ENCODE measurements at regions not wholly inside any gene's neighbourhood (a gene's known extent, or its start where the extent isn't known, plus 50 kb on each side); places are given as distances from the start of the nearest gene placed in this dataset.

GRCh38 chr21:35683664-35684304 is 376.5 kb downstream of the SETD4 start:
- no peak for DNase-seq

DNA sequence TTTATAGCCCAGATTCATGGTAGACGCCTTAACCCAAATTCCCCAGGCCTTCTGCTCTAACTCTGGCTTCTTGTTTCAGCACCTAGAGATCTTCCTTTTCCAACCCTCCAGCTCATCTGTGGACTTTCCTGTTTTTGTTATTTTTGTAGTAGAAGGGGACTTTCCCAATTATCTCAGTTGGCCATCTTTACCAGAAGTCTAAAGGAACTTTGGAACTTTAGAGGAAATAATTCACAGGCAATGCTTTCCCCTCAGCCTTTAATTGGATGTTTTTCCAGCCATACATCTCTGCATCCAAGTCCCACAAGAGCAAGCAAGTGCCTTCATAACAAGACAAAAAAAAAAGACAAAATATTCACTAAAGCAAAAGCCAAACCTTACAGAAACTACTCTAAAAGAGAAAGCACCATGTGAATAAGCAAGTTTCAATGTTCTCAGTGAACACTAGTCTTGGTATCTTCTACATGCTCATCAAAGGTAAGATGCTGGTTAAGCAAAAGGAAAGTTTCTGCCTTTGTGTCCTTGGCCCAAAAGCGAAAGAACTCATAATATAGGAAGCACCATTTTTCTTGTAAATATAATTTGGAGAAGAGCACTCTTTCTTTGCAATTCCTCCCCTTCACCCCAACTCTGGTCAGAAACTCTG is 377.3 kb downstream of the SETD4 start:
- DNase-seq: no peak

- DNase-seq: no peak
Measured at GRCh38 chr21:35681946-35682345, 378.4 kb downstream of the SETD4 start.

DNA sequence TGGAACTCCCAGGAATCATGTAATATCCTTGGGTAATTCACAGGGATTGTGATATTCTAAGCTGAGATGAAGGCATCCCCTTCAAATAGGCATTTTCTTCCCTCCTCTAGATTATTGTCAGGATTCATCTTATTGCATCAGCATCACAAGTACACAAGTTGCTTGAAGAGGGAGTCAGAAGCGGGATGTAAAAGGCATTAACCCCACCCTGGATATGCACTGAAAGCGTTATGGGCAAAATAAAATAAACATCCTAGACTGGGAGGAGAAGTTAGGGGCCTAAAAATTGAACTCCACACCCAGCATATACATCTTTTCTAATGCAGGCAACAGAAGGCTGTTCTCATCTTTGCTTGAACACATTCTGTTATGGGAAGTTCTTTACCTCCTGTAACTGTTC is 381.2 kb downstream of the SETD4 start:
- no peak for DNase-seq

DNA sequence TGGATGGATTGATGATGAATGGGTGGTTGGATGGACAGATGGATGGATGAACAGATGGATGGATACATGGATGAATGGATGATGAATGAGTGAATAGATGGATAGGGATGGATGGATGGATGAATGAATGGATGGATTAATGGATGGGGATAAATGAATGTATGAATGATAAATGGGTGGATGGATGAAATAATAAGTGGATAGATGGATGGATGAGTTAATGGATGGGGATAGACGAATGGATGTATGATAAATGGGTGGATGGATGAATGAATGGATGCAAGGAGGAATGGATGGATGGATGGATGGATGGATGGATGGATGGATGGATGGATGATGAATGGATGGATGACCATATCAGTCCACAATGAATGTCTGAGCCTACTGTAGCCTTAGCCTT is 381.9 kb downstream of the SETD4 start:
- no peak for DNase-seq

GRCh38 chr21:35677298-35677841 is 383.0 kb downstream of the SETD4 start:
- no peak for DNase-seq

GRCh38 chr21:35674895-35675470 is 385.3 kb downstream of the SETD4 start:
- no peak for DNase-seq

DNA sequence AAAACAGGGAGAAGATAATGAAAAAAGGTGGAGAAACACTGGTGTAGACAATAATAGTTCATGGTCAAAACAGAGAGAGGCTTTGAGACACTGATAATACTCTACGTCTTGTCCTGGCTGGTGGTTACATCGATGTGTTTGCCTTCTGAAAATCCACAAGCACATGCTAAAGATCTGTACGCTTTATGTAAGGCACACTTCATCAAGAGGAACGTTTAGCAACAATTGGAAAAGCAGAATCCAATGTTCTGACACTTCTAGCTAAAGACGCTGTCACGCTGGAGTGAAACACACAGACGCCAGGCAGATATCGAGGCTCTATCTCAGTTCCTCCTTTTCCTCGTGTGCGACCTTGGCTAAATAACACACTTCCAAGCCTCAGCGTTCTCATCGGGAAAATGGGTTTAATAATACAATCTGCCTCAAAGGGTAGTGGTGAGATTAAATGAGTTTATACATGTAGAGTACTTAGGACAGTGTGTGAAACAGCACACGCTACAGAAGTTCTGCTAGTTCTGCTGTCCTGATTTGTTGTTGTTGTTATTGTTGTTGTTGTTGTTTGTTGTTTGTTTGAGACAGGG is 386.1 kb downstream of the SETD4 start:
- no peak for DNase-seq

DNA sequence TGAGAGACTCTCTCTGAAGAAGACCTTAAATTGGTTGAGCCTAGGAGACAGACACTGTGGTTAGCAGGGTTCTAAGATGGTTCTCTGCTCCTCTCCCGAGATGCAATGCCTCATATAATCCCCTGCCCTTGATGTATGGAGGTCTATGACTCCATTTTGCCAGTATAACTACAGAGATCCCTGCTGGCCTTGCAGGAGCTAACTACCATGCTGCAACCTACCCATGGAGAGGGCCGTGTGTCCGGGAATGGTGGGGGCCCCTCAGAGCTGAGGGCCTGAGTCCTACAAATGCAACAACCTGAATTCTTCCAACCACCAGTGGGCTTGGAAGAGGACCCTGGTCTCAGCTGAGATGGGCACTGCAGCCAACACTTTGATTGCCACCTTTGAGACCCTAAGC is 388.0 kb downstream of the SETD4 start:
- DNase-seq: no peak

DNA sequence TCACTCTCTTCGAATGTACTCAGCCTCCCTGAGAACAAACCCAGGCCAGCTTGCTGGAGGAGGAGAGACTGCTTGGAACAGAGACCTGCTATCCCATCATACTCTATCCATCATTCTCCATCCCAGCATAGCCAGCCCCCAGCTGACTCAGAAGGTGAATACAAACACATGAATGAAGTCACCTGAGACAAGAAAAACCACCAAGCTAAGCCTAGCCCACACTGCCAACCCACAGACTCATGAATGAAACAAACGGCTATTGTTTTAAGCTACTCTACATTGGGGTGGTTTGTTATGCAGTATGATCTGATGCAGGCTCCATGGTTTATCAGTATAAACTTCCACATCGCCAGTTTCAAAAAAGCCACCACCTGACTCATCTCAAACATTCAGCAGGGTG is 395.6 kb downstream of the SETD4 start:
- DNase-seq: no peak

GRCh38 chr21:35663856-35664606 is 396.3 kb downstream of the SETD4 start:
- DNase-seq: no peak

DNA sequence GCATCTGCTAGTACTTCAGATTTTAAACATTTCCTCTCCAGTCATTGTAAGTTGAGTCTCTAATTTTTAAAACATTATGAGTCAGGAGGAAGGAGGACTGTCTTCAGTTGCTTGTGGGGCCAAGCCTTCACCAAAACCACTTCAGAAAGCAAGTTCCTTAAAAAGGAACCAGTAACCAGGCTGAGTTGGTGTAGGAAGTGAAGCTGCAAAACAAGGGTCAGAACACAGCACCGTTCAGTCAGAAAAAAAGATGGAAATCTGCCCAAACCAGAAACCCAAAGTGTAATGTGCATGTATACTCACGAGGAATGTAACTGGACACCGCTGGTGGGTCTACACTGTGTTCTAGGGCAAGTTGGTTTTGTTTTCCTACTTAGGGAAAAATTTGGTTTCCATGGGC is 402.1 kb downstream of the SETD4 start:
- DNase-seq: no peak

DNA sequence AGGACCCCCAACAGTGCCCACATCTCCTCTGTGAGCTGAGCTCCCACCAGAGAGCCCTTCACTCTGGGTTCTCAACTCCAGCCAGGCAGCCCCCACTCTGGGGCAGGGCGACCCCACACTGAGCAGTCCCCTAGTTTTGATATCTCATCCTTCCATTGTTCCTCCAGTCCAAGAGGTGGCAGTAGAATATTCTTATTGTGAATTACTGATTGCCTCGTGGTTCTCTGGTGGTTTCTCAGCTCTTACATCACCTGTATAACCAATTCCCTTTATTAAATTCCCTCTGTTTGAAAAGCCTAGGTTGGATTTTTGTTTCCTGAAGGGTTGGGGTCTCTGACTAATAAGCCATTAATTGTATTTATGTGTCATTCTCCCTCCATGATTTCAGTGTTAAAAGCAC is 407.5 kb downstream of the SETD4 start:
- DNase-seq: no peak

GRCh38 chr21:35652196-35652595 is 408.1 kb downstream of the SETD4 start:
- DNase-seq: no peak

DNA sequence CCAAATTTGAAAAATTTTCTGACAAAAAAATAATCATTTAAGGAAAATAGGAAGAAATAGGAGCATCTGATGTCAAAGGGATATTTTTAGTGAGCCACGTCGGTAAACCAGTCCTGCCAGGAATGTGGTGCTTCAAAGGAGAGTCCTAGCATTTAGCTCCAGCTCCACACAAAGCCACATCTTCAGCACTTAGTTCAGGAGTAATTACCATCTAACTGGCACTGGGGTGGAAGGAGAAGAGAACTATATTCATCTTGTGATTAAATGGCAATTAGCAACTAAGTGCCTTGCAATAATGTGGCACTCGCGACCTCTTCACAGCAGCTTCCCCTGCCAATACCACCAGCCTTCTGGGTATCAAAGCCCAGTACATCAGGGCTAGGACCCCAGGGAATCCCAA is 409.1 kb downstream of the SETD4 start:
- no peak for DNase-seq

- DNase-seq: no peak
Measured at GRCh38 chr21:35649186-35649585, 411.1 kb downstream of the SETD4 start.

DNA sequence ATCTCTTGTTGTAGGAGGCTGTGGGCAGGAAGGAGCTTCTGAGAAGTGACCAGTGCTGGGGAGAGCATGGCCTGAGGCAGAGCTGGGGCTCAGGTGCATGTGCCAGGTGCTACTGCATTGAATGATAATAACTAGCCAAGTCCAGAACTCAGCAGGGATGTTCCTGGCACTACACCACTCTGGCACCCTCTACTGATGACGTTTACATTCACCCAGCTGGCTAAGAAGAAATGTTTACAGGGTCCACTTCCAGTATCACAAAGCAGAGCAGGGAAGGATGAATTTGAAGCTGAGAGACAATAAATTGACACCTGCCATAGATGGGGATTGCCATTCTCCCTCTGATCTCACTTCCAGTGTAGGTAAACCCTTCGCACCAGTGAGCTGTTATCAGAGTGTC is 411.8 kb downstream of the SETD4 start:
- DNase-seq: no peak

- no peak for DNase-seq
Measured at GRCh38 chr21:35646606-35647005, 413.7 kb downstream of the SETD4 start.

GRCh38 chr21:35645991-35646390 is 414.3 kb downstream of the SETD4 start:
- DNase-seq: no peak

DNA sequence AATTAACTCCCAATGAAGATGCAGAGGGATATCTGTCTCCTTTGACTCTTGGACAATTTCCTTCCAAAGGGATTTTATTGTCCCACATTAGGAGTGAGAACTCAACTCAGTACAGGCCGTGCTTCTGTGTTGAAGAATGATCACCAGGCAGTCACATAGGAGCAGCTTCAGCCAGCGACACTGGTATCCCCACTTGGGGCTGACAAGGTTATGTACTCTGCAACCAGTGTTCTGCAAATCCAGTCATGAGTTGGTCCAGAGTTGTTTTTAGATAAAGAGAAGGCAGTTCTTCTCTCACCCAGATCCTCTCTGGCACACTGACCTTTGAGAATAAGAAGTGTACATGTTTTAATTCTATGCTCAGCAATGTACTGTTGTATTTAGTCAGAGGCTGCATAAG is 415.8 kb downstream of the SETD4 start:
- no peak for DNase-seq

- no peak for DNase-seq
Measured at GRCh38 chr21:35643176-35643575, 417.1 kb downstream of the SETD4 start.

GRCh38 chr21:35641271-35642016 is 418.9 kb downstream of the SETD4 start:
- no peak for DNase-seq
